ENCODE measurements at regions not wholly inside any gene's neighbourhood (a gene's known extent, or its start where the extent isn't known, plus 50 kb on each side); places are given as distances from the start of the nearest gene placed in this dataset.

DNA sequence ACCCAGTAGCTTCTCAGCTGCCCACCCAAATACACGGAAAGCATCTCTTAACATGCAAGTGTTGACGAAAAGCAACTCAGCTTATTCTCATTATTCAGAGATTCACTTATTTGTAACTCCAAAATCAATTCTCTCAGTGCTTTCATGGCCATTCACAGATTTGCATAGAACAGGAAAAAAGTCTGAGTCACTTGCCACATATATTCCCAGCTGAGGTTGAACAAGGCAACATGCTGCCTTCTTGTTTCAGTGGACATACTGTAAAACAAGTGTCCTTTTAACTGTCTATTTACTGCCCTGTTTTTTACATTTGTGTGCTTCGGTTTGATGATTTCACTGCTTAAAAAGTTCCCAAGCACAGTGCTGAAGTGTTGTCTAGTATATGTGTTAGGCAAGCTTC lies 273.0 kb downstream of the LTN1 start:
- intact Hi-C loops (cut with DNase I; ENCODE audit: low total_unique reads), result no loop called here
- TF ChIP-seq POLR2A (IDR thresholded peaks at IDR 0.05), result no peak
- TF ChIP-seq, protein P1, sequence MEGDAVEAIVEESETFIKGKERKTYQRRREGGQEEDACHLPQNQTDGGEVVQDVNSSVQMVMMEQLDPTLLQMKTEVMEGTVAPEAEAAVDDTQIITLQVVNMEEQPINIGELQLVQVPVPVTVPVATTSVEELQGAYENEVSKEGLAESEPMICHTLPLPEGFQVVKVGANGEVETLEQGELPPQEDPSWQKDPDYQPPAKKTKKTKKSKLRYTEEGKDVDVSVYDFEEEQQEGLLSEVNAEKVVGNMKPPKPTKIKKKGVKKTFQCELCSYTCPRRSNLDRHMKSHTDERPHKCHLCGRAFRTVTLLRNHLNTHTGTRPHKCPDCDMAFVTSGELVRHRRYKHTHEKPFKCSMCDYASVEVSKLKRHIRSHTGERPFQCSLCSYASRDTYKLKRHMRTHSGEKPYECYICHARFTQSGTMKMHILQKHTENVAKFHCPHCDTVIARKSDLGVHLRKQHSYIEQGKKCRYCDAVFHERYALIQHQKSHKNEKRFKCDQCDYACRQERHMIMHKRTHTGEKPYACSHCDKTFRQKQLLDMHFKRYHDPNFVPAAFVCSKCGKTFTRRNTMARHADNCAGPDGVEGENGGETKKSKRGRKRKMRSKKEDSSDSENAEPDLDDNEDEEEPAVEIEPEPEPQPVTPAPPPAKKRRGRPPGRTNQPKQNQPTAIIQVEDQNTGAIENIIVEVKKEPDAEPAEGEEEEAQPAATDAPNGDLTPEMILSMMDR (IDR thresholded peaks at IDR 0.05), result no peak
- no peak overlapping the region for H3K4me3 ChIP-seq
- no peak overlapping the region for H3K27ac ChIP-seq
- H3K36me3 ChIP-seq, result no peaks in the 10 kb centered on the region
- no peaks in the 10 kb centered on the region for H3K9me3 ChIP-seq
- no peak for DNase-seq
- H3K27me3 ChIP-seq, result no peaks in the 10 kb centered on the region
- H3K4me1 ChIP-seq, result no peaks in the 10 kb centered on the region

DNA sequence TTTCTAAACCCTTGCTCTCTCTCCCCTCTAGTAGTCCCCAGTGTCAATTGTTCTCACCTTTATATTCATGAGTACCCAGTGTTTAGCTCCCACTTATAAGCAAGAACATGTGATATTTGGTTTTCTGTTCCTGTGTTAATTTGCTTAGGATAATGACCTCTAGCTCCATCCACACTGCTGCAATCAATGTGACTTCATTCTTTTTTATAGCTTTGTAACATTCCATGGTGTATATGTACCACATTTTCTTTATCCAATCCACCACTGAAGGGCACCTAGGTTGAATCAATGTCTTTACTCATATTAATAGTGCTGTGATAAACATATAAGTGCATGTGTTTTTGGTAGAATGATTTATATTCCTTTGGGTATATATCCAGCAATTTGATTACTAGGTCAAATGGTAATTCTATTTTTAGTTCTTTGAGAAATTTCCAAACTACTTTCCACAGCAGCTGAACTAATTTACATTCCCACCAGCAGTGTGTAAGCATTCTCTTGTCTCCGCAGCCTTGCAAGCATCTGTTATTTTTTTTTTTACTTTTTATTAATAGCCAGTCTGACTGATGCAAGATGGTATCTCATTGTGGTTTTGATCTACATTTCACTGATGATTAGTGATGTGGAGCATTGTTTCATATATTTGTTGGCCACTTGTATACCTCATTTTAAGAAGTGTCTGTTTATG lies 277.8 kb downstream of the LTN1 start:
- no peaks in the 10 kb centered on the region for H3K36me3 ChIP-seq
- no peaks in the 10 kb centered on the region for H3K27me3 ChIP-seq
- H3K4me3 ChIP-seq, result no peak overlapping the region
- TF ChIP-seq, protein P1 (IDR thresholded peaks at IDR 0.05), result no peak
- TF ChIP-seq POLR2A (IDR thresholded peaks at IDR 0.05), result no peak
- H3K27ac ChIP-seq, result no peak overlapping the region
- H3K9me3 ChIP-seq, result no peaks in the 10 kb centered on the region
- intact Hi-C loops (cut with DNase I; ENCODE audit: low total_unique reads), result no loop called here
- no peaks in the 10 kb centered on the region for H3K4me1 ChIP-seq
- DNase-seq, result no peak

DNA sequence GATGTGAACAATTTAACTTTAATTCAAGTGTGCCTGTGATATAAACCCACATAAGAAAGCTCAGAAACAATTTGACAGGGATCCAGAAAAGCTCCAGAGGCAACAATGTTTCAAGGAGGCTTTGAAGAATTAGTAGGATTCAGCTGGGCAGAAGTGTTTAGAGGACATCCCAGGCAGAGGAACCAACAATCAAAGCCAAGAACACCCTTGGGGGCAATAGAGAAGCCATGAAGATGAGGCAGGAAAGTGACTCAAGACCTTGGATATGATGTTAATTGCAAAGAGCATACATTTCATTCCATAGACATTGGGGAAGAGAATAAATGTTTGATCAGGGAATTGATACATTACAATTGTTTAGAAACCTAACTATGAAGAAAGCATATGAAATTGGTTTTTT lies 280.3 kb downstream of the LTN1 start:
- no peaks in the 10 kb centered on the region for H3K27me3 ChIP-seq
- intact Hi-C loops (cut with DNase I; ENCODE audit: low total_unique reads), result no loop called here
- H3K4me3 ChIP-seq, result no peak overlapping the region
- no peak for DNase-seq
- H3K4me1 ChIP-seq, result no peaks in the 10 kb centered on the region
- H3K9me3 ChIP-seq, result no peaks in the 10 kb centered on the region
- no peak overlapping the region for H3K27ac ChIP-seq
- TF ChIP-seq POLR2A (IDR thresholded peaks at IDR 0.05), result no peak
- TF ChIP-seq, protein P1 (IDR thresholded peaks at IDR 0.05), result no peak
- no peaks in the 10 kb centered on the region for H3K36me3 ChIP-seq

DNA sequence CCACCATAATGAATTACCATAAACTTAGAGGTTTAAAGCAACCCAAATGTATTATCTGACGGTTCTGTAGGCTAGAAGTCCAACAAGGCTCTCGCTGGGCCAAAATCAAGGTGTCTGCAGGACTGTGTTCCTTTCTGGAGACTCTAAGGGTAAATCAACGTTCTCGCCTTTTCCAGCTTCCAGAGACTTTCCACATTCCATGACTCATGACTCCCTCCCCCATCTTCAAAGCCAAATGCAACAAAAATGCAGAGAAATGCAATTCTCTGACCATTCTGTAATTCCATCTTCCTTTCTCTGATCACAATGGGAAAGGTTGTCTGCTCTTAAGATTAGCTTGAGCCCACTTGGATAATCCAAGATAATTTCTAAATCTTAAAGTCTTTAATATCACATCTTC lies 287.1 kb downstream of the LTN1 start:
- DNase-seq, result no peak
- Histone ChIP-seq H3K4me1 (no peaks in the 10 kb centered on the region), H3K9me3 (no peaks in the 10 kb centered on the region), H3K27ac (no peak overlapping the region), H3K27me3 (no peaks in the 10 kb centered on the region), H3K36me3 (no peaks in the 10 kb centered on the region), H3K4me3 (no peak overlapping the region)
- TF ChIP-seq, protein P1 (IDR thresholded peaks at IDR 0.05), result no peak
- no peak for TF ChIP-seq POLR2A (IDR thresholded peaks at IDR 0.05)
- intact Hi-C loops (cut with DNase I; ENCODE audit: low total_unique reads), result no loop called here

DNA sequence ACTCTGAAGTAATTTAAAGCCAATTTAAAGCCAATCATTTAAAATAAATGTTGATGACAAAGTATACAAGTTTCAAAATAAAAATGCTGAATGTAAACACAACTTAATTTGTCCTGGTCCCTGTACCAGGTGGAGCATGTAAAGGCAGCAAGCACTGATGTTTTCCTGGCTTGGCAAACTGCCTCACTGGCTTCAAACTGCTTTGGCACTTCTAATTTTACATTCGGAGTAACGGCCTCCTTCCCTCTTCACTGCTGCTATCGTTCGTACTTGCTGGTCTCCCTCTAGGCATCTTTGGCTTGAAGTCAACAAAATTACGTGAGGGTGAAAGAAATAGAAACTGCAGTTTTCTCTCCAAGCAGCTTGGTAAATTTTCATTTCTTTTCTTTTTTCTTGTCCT lies 287.9 kb downstream of the LTN1 start:
- no peaks in the 10 kb centered on the region for H3K4me1 ChIP-seq
- no peak overlapping the region for H3K27ac ChIP-seq
- H3K27me3 ChIP-seq, result no peaks in the 10 kb centered on the region
- H3K36me3 ChIP-seq, result no peaks in the 10 kb centered on the region
- no peak for TF ChIP-seq POLR2A (IDR thresholded peaks at IDR 0.05)
- TF ChIP-seq, protein P1 (IDR thresholded peaks at IDR 0.05), result no peak
- DNase-seq, result peak; percentile 23 to 45
- no peaks in the 10 kb centered on the region for H3K9me3 ChIP-seq
- H3K4me3 ChIP-seq, result no peak overlapping the region
- intact Hi-C loops (cut with DNase I; ENCODE audit: low total_unique reads), result no loop called here

All from uterus (tissue), 3 donors.